NCI-H2029 (cell line): ENCODE measurements at regions not wholly inside any gene's neighbourhood (a gene's known extent, or its start where the extent isn't known, plus 50 kb on each side); places are given as distances from the start of the nearest gene placed in this dataset.

Source experiments
- DNase-seq: peaks from one replicate; lab custom pipeline; 2025; lab: John Stamatoyannopoulos, UW

GRCh38 chr5:125286271-125286670 lies 539.8 kb upstream of the ZNF608 start:
- no peak for DNase-seq

GRCh38 chr5:125289606-125290005 lies 543.2 kb upstream of the ZNF608 start:
- DNase-seq: no peak

GRCh38 chr5:125290935-125291334 lies 544.5 kb upstream of the ZNF608 start:
- DNase-seq: no peak

GRCh38 chr5:125291447-125291846 lies 545.0 kb upstream of the ZNF608 start:
- no peak for DNase-seq

- no peak for DNase-seq
These were observed 546.8 kb upstream of the ZNF608 start for GRCh38 chr5:125293223-125293622.

GRCh38 chr5:125293726-125294125 lies 547.3 kb upstream of the ZNF608 start:
- DNase-seq: no peak

- DNase-seq: no peak
These were observed 548.4 kb upstream of the ZNF608 start for GRCh38 chr5:125294844-125295243.

- DNase-seq: no peak
These were observed 549.0 kb upstream of the ZNF608 start for GRCh38 chr5:125295405-125295872.

- no peak for DNase-seq
These were observed 551.8 kb upstream of the ZNF608 start for GRCh38 chr5:125298258-125298657.

GRCh38 chr5:125298746-125299379 lies 552.4 kb upstream of the ZNF608 start:
- no peak for DNase-seq

GRCh38 chr5:125301711-125302110 lies 555.3 kb upstream of the ZNF608 start:
- DNase-seq: no peak

- DNase-seq: no peak
These were observed 556.1 kb upstream of the ZNF608 start for GRCh38 chr5:125302577-125302976.

- DNase-seq: no peak
These were observed 560.3 kb upstream of the ZNF608 start for GRCh38 chr5:125306741-125307140.

GRCh38 chr5:125310749-125311148 lies 564.3 kb upstream of the ZNF608 start:
- no peak for DNase-seq

GRCh38 chr5:125311743-125312142 lies 565.3 kb upstream of the ZNF608 start:
- no peak for DNase-seq

GRCh38 chr5:125313555-125313954 lies 567.1 kb upstream of the ZNF608 start:
- no peak for DNase-seq

GRCh38 chr5:125315306-125315705 lies 568.9 kb upstream of the ZNF608 start:
- DNase-seq: no peak

- no peak for DNase-seq
These were observed 570.0 kb upstream of the ZNF608 start for GRCh38 chr5:125316391-125316790.

GRCh38 chr5:125316915-125317535 lies 570.6 kb upstream of the ZNF608 start:
- no peak for DNase-seq

GRCh38 chr5:125317536-125317995 lies 571.1 kb upstream of the ZNF608 start:
- no peak for DNase-seq

- no peak for DNase-seq
These were observed 575.2 kb upstream of the ZNF608 start for GRCh38 chr5:125321654-125322053.

- no peak for DNase-seq
These were observed 577.2 kb upstream of the ZNF608 start for GRCh38 chr5:125323613-125324012.

- no peak for DNase-seq
These were observed 579.2 kb upstream of the ZNF608 start for GRCh38 chr5:125325488-125326149.
